Breast epithelium (tissue), 4 donors: ENCODE measurements at regions not wholly inside any gene's neighbourhood (a gene's known extent, or its start where the extent isn't known, plus 50 kb on each side); places are given as distances from the start of the nearest gene placed in this dataset.

ENCODE experiments used
- DNase-seq, 2 donors: peaks; one replicate each; pipeline ENCODE4 v3.0.0-alpha.2; 2019; ENCODE audit warnings: low spot score in 2 of 2
- H3K27ac ChIP-seq, 2 donors: fragments of 200-600 bp; sonication (generic) in 1 of 2; one replicate each; pipeline ENCODE4 v1.5.1; 2016 to 2019; ENCODE audit warnings: mild to moderate bottlenecking in 1 of 2
- H3K27me3 ChIP-seq, 2 donors: fragments of 200-600 bp; sonication (generic) in 1 of 2; one replicate each; pipeline versions ENCODE4 v1.5.1 to v1.6.0; 2017 to 2019; ENCODE audit warnings: control low read depth in 1 of 2, mild to moderate bottlenecking in 1 of 2
- H3K36me3 ChIP-seq: fragments of 200-600 bp; one replicate; pipeline ENCODE4 v1.5.1; 2019
- H3K4me1 ChIP-seq, 2 donors: fragments of 200-600 bp; sonication (generic); one replicate each; pipeline ENCODE4 v1.5.1; 2016 to 2019; ENCODE audit warnings: control low read depth in 1 of 2
- H3K4me3 ChIP-seq, 3 donors: fragments of 200-600 bp; sonication (generic); 1 replicate in 2 of 3; 2 replicates in 1 of 3; pipeline ENCODE4 v1.5.1; 2016 to 2019; ENCODE audit warnings: mild to moderate bottlenecking in 3 of 3, moderate library complexity in 2 of 3
- H3K9me3 ChIP-seq, 2 donors: fragments of 200-600 bp; sonication (generic) in 1 of 2; one replicate each; pipeline ENCODE4 v1.5.1; 2016 to 2019; ENCODE audit warnings: control low read depth in 1 of 2
- POLR2A ChIP-seq: fragments of 450-650 bp; IDR thresholded peaks from one replicate; pipeline ENCODE4 v1.6.1; 2016; ENCODE audit warnings: antibody characterized with exemption, mild to moderate bottlenecking, moderate library complexity
- POLR2AphosphoS5 ChIP-seq, 3 donors: sonication (generic); formaldehyde crosslinking; IDR thresholded peaks; one replicate each; pipeline ENCODE4 v1.6.1; 2017; ENCODE audit warnings: antibody characterized with exemption in 3 of 3
- intact Hi-C: fragments of 100-400 bp; cut with DNase I; formaldehyde crosslinking; loops from one replicate; pipeline ENCODE4 v1.15.1; 2023; ENCODE audit warnings: low total_unique reads
- TF ChIP-seq, protein P1 (sequence below), 3 donors: fragments of 450-650 bp; IDR thresholded peaks; one replicate each; pipeline ENCODE4 v1.5.1; 2016 to 2017; ENCODE audit warnings: antibody characterized with exemption in 3 of 3, mild to moderate bottlenecking in 3 of 3, moderate library complexity in 3 of 3

GRCh38 chr11:70633610-70634009 is 235.3 kb downstream of the CTTN start:
- no peaks in the 10 kb centered on the region for H3K9me3 ChIP-seq
- H3K4me1 ChIP-seq: no peaks in the 10 kb centered on the region
- no peak overlapping the region for H3K4me3 ChIP-seq
- no peaks in the 10 kb centered on the region for H3K27me3 ChIP-seq
- H3K27ac ChIP-seq: no peak overlapping the region
- TF ChIP-seq POLR2A: no peak
- TF ChIP-seq, protein P1, sequence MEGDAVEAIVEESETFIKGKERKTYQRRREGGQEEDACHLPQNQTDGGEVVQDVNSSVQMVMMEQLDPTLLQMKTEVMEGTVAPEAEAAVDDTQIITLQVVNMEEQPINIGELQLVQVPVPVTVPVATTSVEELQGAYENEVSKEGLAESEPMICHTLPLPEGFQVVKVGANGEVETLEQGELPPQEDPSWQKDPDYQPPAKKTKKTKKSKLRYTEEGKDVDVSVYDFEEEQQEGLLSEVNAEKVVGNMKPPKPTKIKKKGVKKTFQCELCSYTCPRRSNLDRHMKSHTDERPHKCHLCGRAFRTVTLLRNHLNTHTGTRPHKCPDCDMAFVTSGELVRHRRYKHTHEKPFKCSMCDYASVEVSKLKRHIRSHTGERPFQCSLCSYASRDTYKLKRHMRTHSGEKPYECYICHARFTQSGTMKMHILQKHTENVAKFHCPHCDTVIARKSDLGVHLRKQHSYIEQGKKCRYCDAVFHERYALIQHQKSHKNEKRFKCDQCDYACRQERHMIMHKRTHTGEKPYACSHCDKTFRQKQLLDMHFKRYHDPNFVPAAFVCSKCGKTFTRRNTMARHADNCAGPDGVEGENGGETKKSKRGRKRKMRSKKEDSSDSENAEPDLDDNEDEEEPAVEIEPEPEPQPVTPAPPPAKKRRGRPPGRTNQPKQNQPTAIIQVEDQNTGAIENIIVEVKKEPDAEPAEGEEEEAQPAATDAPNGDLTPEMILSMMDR (IDR thresholded peaks at IDR 0.05): no peak
- TF ChIP-seq POLR2AphosphoS5 (IDR thresholded peaks at IDR 0.05): no peak
- no peaks in the 10 kb centered on the region for H3K36me3 ChIP-seq
- DNase-seq: no peak
- intact Hi-C loops: no loop called here

DNA sequence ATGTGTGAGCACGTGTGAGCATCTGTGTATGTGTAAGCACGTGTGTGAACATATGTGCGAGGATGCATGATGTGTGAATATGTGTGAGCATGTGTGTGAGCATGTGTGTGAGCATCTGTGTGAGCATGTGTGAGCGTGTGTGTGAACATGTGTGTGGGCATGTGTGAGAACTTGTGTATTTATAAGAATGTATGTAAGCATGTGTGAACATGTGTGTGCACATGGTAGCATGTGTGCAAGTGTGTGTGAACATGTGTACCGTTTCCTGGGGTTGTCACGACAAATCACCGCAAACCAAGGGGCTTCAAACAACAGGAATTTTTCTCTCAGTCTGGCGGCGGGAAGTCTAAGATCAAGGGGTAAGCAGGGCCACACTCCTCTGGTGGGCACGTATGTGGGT is 238.3 kb downstream of the CTTN start:
- TF ChIP-seq POLR2AphosphoS5 (IDR thresholded peaks at IDR 0.05) (no peak), POLR2A (no peak)
- H3K9me3 ChIP-seq: no peaks in the 10 kb centered on the region
- H3K27ac ChIP-seq: no peak overlapping the region
- intact Hi-C loops: no loop called here
- H3K27me3 ChIP-seq: no peaks in the 10 kb centered on the region
- H3K4me3 ChIP-seq: no peak overlapping the region
- H3K36me3 ChIP-seq: no peaks in the 10 kb centered on the region
- H3K4me1 ChIP-seq: no peaks in the 10 kb centered on the region
- DNase-seq: no peak

- H3K9me3 ChIP-seq: no peaks in the 10 kb centered on the region
- H3K4me1 ChIP-seq: no peaks in the 10 kb centered on the region
- H3K27me3 ChIP-seq: no peaks in the 10 kb centered on the region
- no peaks in the 10 kb centered on the region for H3K36me3 ChIP-seq
- DNase-seq: no peak
- TF ChIP-seq, protein P1 (IDR thresholded peaks at IDR 0.05): no peak
- H3K27ac ChIP-seq: no peak overlapping the region
- no peak overlapping the region for H3K4me3 ChIP-seq
- intact Hi-C loops: no loop called here
Observed at GRCh38 chr11:70637186-70637800, 239.0 kb downstream of the CTTN start.

GRCh38 chr11:70637949-70638583 is 239.7 kb downstream of the CTTN start:
- Histone ChIP-seq H3K4me3 (no peak overlapping the region), H3K36me3 (no peaks in the 10 kb centered on the region), H3K4me1 (no peaks in the 10 kb centered on the region), H3K27ac (no peak overlapping the region), H3K27me3 (no peaks in the 10 kb centered on the region), H3K9me3 (no peaks in the 10 kb centered on the region)
- no peak for DNase-seq
- TF ChIP-seq POLR2AphosphoS5 (IDR thresholded peaks at IDR 0.05): no peak
- intact Hi-C loops: no loop called here

DNA sequence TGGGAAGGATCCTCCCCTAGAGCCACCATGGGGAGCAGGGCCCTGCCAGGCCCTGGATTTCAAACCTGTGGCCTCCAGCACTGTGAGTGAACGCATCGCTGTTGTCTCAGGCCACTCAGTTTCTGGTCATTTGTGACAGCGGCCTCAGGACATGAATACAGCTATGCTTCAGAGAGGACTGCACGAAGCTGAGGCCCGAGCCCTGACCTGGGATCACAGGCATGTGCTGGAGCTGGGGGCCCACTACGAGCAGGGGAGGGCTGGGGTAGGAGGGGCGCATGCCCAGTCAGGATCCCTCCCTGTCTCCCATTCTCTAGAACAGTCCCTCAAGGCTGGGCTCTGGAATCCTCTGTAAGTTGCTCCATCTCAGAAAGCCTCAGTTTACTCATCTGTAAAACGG is 242.1 kb downstream of the CTTN start:
- no peaks in the 10 kb centered on the region for H3K36me3 ChIP-seq
- intact Hi-C loops: no loop called here
- no peak for DNase-seq
- H3K27ac ChIP-seq: no peak overlapping the region
- H3K9me3 ChIP-seq: no peaks in the 10 kb centered on the region
- no peak overlapping the region for H3K4me3 ChIP-seq
- H3K27me3 ChIP-seq: no peaks in the 10 kb centered on the region
- no peaks in the 10 kb centered on the region for H3K4me1 ChIP-seq
- TF ChIP-seq POLR2A (no peak), POLR2AphosphoS5 (IDR thresholded peaks at IDR 0.05) (no peak)
- TF ChIP-seq, protein P1 (IDR thresholded peaks at IDR 0.05): no peak

DNA sequence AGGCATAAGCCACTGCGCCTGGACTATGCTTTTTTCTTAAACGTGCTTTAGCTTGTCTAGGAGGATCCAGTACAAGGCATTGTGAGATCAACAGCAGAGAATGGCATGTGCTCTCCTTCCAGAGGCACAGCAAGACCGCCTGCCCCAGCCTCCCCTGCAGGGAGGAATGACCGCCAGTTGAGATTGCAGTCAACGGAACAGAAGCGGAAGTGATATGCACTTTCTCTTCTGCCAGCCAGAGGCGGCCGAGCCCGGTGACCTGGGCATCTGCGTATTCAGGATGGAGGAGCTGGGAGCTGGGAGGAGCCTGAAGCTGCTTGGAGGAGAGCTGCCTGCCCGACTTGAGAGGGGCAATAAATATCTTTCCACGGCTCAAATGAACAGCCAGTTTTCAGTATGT is 243.0 kb downstream of the CTTN start:
- Histone ChIP-seq H3K4me1 (no peaks in the 10 kb centered on the region), H3K36me3 (no peaks in the 10 kb centered on the region), H3K27me3 (no peaks in the 10 kb centered on the region), H3K9me3 (no peaks in the 10 kb centered on the region), H3K4me3 (no peak overlapping the region), H3K27ac (no peak overlapping the region)
- DNase-seq: no peak
- TF ChIP-seq, protein P1 (IDR thresholded peaks at IDR 0.05): no peak
- intact Hi-C loops: no loop called here
